Ascending aorta (tissue), 2 donors: ENCODE measurements at regions not wholly inside any gene's neighbourhood (a gene's known extent, or its start where the extent isn't known, plus 50 kb on each side); places are given as distances from the start of the nearest gene placed in this dataset.

ENCODE experiments used
- DNase-seq, 2 donors: peaks; one replicate each; pipeline ENCODE4 v3.0.0-alpha.2; 2019; ENCODE audit warnings: low spot score in 2 of 2
- H3K27ac ChIP-seq, 2 donors: fragments of 200-600 bp; sonication (generic); one replicate each; pipeline ENCODE4 v1.5.1; 2016 to 2017; ENCODE audit warnings: mild to moderate bottlenecking in 1 of 2
- H3K27me3 ChIP-seq: fragments of 200-600 bp; sonication (generic); one replicate; pipeline ENCODE4 v1.5.1; 2017
- H3K36me3 ChIP-seq, 2 donors: fragments of 200-600 bp; sonication (generic); one replicate each; pipeline ENCODE4 v1.5.1; 2016
- H3K4me1 ChIP-seq, 2 donors: fragments of 200-600 bp; sonication (generic); one replicate each; pipeline ENCODE4 v1.5.1; 2016 to 2017; ENCODE audit warnings: mild to moderate bottlenecking in 1 of 2
- H3K4me3 ChIP-seq, 2 donors: fragments of 200-600 bp; sonication (generic); one replicate each; pipeline ENCODE4 v1.5.1; 2016 to 2017; ENCODE audit warnings: mild to moderate bottlenecking in 1 of 2
- H3K9me3 ChIP-seq, 2 donors: fragments of 200-600 bp; sonication (generic); one replicate each; pipeline ENCODE4 v1.5.1; 2016
- intact Hi-C: fragments of 100-400 bp; cut with DNase I; formaldehyde crosslinking; loops from one replicate; pipeline ENCODE4 v1.15.1; 2023
- TF ChIP-seq, protein P1 (sequence below), 3 experiments: fragments of 200-600 bp in 2 of 3; fragments of 450-650 bp in 1 of 3; sonication (generic) in 2 of 3; IDR thresholded peaks; one replicate each; pipeline ENCODE4 v1.5.1; 2016 to 2019; ENCODE audit warnings: antibody characterized with exemption in 3 of 3, mild to moderate bottlenecking in 1 of 3, moderate library complexity in 1 of 3

DNA sequence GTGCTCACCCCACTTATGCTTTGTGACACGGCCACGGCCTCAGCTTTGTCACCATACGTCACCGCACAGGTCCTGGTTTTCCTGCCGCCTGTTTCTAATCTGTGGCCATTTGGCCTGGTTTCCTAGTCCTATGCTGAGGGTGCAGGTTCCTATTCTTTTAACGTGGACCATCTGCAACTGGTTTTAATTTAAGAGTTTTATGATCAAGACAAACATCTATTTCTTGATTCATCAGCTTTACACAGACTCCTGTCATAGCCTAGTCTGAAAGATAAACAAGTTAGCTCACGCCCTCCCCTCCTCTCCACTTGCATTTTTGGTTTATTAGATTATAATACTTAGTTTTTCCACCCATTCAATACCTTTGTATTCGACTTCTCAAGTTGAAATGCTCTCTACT is 97.5 kb upstream of the RPS6KA2 start:
- intact Hi-C loops, result no loop called here
- no peaks in the 10 kb centered on the region for H3K27me3 ChIP-seq
- no peak overlapping the region for H3K27ac ChIP-seq
- no peaks in the 10 kb centered on the region for H3K4me1 ChIP-seq
- no peak for DNase-seq
- no peaks in the 10 kb centered on the region for H3K36me3 ChIP-seq
- no peak overlapping the region for H3K4me3 ChIP-seq
- no peaks in the 10 kb centered on the region for H3K9me3 ChIP-seq
- TF ChIP-seq, protein P1, sequence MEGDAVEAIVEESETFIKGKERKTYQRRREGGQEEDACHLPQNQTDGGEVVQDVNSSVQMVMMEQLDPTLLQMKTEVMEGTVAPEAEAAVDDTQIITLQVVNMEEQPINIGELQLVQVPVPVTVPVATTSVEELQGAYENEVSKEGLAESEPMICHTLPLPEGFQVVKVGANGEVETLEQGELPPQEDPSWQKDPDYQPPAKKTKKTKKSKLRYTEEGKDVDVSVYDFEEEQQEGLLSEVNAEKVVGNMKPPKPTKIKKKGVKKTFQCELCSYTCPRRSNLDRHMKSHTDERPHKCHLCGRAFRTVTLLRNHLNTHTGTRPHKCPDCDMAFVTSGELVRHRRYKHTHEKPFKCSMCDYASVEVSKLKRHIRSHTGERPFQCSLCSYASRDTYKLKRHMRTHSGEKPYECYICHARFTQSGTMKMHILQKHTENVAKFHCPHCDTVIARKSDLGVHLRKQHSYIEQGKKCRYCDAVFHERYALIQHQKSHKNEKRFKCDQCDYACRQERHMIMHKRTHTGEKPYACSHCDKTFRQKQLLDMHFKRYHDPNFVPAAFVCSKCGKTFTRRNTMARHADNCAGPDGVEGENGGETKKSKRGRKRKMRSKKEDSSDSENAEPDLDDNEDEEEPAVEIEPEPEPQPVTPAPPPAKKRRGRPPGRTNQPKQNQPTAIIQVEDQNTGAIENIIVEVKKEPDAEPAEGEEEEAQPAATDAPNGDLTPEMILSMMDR (IDR thresholded peaks at IDR 0.05), result no peak

- H3K36me3 ChIP-seq, result no peaks in the 10 kb centered on the region
- intact Hi-C loops, result no loop called here
- DNase-seq, result no peak
- TF ChIP-seq, protein P1 (IDR thresholded peaks at IDR 0.05), result no peak
- no peak overlapping the region for H3K27ac ChIP-seq
- H3K4me3 ChIP-seq, result no peak overlapping the region
- no peaks in the 10 kb centered on the region for H3K4me1 ChIP-seq
- H3K27me3 ChIP-seq, result no peaks in the 10 kb centered on the region
- no peaks in the 10 kb centered on the region for H3K9me3 ChIP-seq
These were observed 95.7 kb upstream of the RPS6KA2 start for GRCh38 chr6:166722785-166723184.

DNA sequence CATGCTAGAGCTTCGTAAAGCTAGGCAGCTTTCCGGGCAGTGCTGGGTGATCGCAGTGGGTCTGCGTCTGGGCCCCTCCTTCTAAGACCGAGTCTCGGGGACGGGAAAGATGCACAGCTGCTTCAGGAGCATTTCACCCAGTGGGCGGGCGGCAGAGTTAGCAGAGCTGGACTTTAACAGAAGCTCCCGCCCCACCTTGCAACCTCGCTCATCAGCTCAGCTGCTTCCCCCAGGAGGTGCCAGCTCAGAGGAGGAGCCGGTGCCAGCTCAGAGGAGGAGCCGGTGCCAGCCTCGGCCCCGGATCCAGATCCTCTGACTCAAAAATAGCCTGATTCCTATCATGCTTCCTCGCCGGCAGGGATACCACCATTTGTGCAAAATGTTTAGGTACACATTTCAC is 94.5 kb upstream of the RPS6KA2 start:
- no peak overlapping the region for H3K4me3 ChIP-seq
- TF ChIP-seq, protein P1 (IDR thresholded peaks at IDR 0.05), result no peak
- H3K36me3 ChIP-seq, result no peaks in the 10 kb centered on the region
- intact Hi-C loops, result no loop called here
- DNase-seq, result no peak
- no peak overlapping the region for H3K27ac ChIP-seq
- H3K9me3 ChIP-seq, result no peaks in the 10 kb centered on the region
- H3K4me1 ChIP-seq, result no peaks in the 10 kb centered on the region
- H3K27me3 ChIP-seq, result no peaks in the 10 kb centered on the region

DNA sequence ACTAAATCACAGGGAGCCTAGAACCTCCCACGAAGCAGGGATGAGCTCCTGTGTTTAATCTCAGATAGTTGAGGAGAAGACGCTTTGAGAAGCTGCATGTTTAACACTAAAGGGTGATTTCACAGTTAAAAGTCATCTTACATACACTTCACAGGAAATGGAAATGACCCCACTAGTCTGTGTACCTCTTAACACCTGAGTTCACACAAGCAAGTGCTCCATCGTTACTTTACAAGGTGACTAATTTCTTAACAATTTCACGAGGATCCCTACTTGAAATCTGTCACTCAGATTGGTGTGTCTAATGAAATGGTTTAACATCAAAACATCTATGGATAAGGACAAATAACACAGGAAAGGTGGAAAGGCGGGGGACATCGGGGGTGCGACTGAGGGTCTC is 93.8 kb upstream of the RPS6KA2 start:
- TF ChIP-seq, protein P1 (IDR thresholded peaks at IDR 0.05), result no peak
- no peak for DNase-seq
- Histone ChIP-seq H3K9me3 (no peaks in the 10 kb centered on the region), H3K36me3 (no peaks in the 10 kb centered on the region), H3K27me3 (no peaks in the 10 kb centered on the region), H3K4me3 (no peak overlapping the region), H3K4me1 (no peaks in the 10 kb centered on the region), H3K27ac (no peak overlapping the region)
- intact Hi-C loops, result no loop called here

GRCh38 chr6:166719019-166719418 is 92.0 kb upstream of the RPS6KA2 start:
- no peak overlapping the region for H3K27ac ChIP-seq
- TF ChIP-seq, protein P1 (IDR thresholded peaks at IDR 0.05), result no peak
- no peaks in the 10 kb centered on the region for H3K4me1 ChIP-seq
- no peaks in the 10 kb centered on the region for H3K36me3 ChIP-seq
- intact Hi-C loops, result no loop called here
- H3K4me3 ChIP-seq, result no peak overlapping the region
- H3K9me3 ChIP-seq, result no peaks in the 10 kb centered on the region
- H3K27me3 ChIP-seq, result no peaks in the 10 kb centered on the region
- no peak for DNase-seq

DNA sequence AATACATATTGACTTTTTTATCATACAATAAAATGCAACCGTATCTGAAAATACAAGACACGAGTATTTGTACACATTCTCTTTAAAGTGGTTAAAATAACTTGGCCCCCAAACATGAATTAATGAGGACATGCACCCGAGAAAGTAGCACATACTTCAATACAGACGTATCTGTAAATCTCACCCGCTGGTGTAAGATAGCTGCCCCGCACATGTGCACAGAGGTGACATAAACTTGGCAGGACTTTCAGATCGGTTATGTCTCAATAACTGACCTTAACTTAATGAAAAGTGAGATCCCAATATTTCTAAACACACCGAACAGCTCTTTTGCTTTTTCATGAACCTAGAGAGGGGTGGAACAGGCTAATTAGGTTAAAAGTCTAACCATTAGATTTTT is 91.5 kb upstream of the RPS6KA2 start:
- intact Hi-C loops, result no loop called here
- H3K4me1 ChIP-seq, result no peaks in the 10 kb centered on the region
- H3K4me3 ChIP-seq, result no peak overlapping the region
- no peak overlapping the region for H3K27ac ChIP-seq
- no peaks in the 10 kb centered on the region for H3K9me3 ChIP-seq
- H3K36me3 ChIP-seq, result no peaks in the 10 kb centered on the region
- TF ChIP-seq, protein P1 (IDR thresholded peaks at IDR 0.05), result no peak
- no peak for DNase-seq
- no peaks in the 10 kb centered on the region for H3K27me3 ChIP-seq
